ENCODE measurements at regions not wholly inside any gene's neighbourhood (a gene's known extent, or its start where the extent isn't known, plus 50 kb on each side); places are given as distances from the start of the nearest gene placed in this dataset.

- no peak overlapping the region for H3K4me3 ChIP-seq
- no peak overlapping the region for H3K27ac ChIP-seq
- no peak for TF ChIP-seq CTCF (IDR thresholded peaks at IDR 0.05; ENCODE audit: low read depth, low read length)
- no peaks in the 10 kb centered on the region for H3K36me3 ChIP-seq
- no peaks in the 10 kb centered on the region for H3K4me1 ChIP-seq (ENCODE audit: low read depth)
- H3K27me3 ChIP-seq = no peaks in the 10 kb centered on the region
- DNase-seq (ENCODE audit: low read depth in 1 of 2, low spot score in 1 of 2) = no peak
- H3K9me3 ChIP-seq (ENCODE audit: low read depth) = no peaks in the 10 kb centered on the region
These were observed 215.2 kb downstream of the MYLK4 start for GRCh38 chr6:2535506-2535905.

- peak in 1 of 2 donors; percentile 41 for DNase-seq (ENCODE audit: low read depth in 1 of 2, low spot score in 1 of 2)
- H3K4me3 ChIP-seq = no peak overlapping the region
- H3K9me3 ChIP-seq (ENCODE audit: low read depth) = no peaks in the 10 kb centered on the region
- no peak for TF ChIP-seq CTCF (IDR thresholded peaks at IDR 0.05; ENCODE audit: low read depth, low read length)
- no peaks in the 10 kb centered on the region for H3K4me1 ChIP-seq (ENCODE audit: low read depth)
- no peaks in the 10 kb centered on the region for H3K27me3 ChIP-seq
- H3K27ac ChIP-seq = no peak overlapping the region
- no peaks in the 10 kb centered on the region for H3K36me3 ChIP-seq
These were observed 216.2 kb downstream of the MYLK4 start for GRCh38 chr6:2534406-2535042.

GRCh38 chr6:2531426-2532215 lies 219.1 kb downstream of the MYLK4 start:
- Histone ChIP-seq H3K9me3 (ENCODE audit: low read depth) (no peaks in the 10 kb centered on the region), H3K36me3 (no peaks in the 10 kb centered on the region), H3K27me3 (no peaks in the 10 kb centered on the region), H3K4me3 (no peak overlapping the region), H3K4me1 (ENCODE audit: low read depth) (no peaks in the 10 kb centered on the region), H3K27ac (no peak overlapping the region)
- peak in 1 of 2 donors; percentile 86 for DNase-seq (ENCODE audit: low read depth in 1 of 2, low spot score in 1 of 2)
- TF ChIP-seq CTCF (IDR thresholded peaks at IDR 0.05; ENCODE audit: low read depth, low read length) = no peak

GRCh38 chr6:2529211-2529719 lies 221.5 kb downstream of the MYLK4 start:
- no peak for TF ChIP-seq CTCF (IDR thresholded peaks at IDR 0.05; ENCODE audit: low read depth, low read length)
- no peak for DNase-seq (ENCODE audit: low read depth in 1 of 2, low spot score in 1 of 2)

GRCh38 chr6:2528156-2528555 lies 222.6 kb downstream of the MYLK4 start:
- H3K4me3 ChIP-seq = no peak overlapping the region
- no peak for DNase-seq (ENCODE audit: low read depth in 1 of 2, low spot score in 1 of 2)
- H3K36me3 ChIP-seq = no peaks in the 10 kb centered on the region
- no peak overlapping the region for H3K27ac ChIP-seq
- H3K9me3 ChIP-seq (ENCODE audit: low read depth) = no peaks in the 10 kb centered on the region
- H3K4me1 ChIP-seq (ENCODE audit: low read depth) = no peaks in the 10 kb centered on the region
- TF ChIP-seq CTCF (IDR thresholded peaks at IDR 0.05; ENCODE audit: low read depth, low read length) = no peak
- H3K27me3 ChIP-seq = no peaks in the 10 kb centered on the region

More at GRCh38 chr6:2529211-2529719, 221.5 kb downstream of the MYLK4 start:
- Histone ChIP-seq H3K4me3 (no peak overlapping the region), H3K4me1 (ENCODE audit: low read depth) (no peaks in the 10 kb centered on the region), H3K36me3 (no peaks in the 10 kb centered on the region), H3K27me3 (no peaks in the 10 kb centered on the region), H3K27ac (no peak overlapping the region), H3K9me3 (ENCODE audit: low read depth) (no peaks in the 10 kb centered on the region)

All from cardiac muscle cell (in vitro differentiated cells and primary cell).